Gastroesophageal sphincter (tissue), 3 donors: ENCODE measurements at regions not wholly inside any gene's neighbourhood (a gene's known extent, or its start where the extent isn't known, plus 50 kb on each side); places are given as distances from the start of the nearest gene placed in this dataset.

Experiments
- CTCF ChIP-seq, 4 experiments: fragments of 200-600 bp in 2 of 4; fragments of 450-650 bp in 2 of 4; sonication (generic) in 1 of 4; IDR thresholded peaks; one replicate each; pipeline ENCODE4 v1.5.1; 2017 to 2019; ENCODE audit warnings: antibody characterized with exemption in 4 of 4, mild to moderate bottlenecking in 2 of 4, moderate library complexity in 2 of 4
- POLR2A ChIP-seq, 2 donors: fragments of 450-650 bp; IDR thresholded peaks; one replicate each; pipeline ENCODE4 v1.6.1; 2017; ENCODE audit warnings: antibody characterized with exemption in 2 of 2, mild to moderate bottlenecking in 2 of 2, moderate library complexity in 1 of 2

GRCh38 chr1:163823017-163823416, 501.3 kb downstream of the NUF2 start:
- TF ChIP-seq CTCF (IDR thresholded peaks at IDR 0.05) = no peak
- no peak for TF ChIP-seq POLR2A (IDR thresholded peaks at IDR 0.05)
